ENCODE measurements at regions not wholly inside any gene's neighbourhood (a gene's known extent, or its start where the extent isn't known, plus 50 kb on each side); places are given as distances from the start of the nearest gene placed in this dataset.

DNA sequence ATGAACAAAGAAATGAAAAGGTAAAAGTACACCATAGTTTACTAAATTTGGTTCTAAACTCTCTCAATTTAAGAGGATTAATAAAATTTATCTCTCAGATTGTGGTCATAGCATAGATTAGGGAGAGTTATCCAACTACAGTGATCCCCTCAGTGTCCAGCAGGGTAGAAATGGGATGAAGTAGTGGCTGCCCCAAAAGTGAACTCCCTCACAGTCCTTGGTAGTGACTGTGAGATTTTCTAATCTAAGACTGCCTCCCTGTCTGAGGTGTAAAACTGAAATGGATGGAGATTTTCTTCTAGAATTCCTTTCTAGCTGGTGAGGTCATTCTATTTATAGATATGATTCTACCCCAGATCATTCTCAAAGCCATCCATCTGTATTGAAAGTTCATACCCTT, 455.5 kb downstream of the ACTL7B start:
- POLR2A ChIA-PET, result no interaction called here
- H3K9me3 Mint-ChIP-seq, result peaks cover 0 to 9% (median 4%) of the 10 kb centered on the region in 3 donors

GRCh38 chr9:108399851-108400250, 455.9 kb downstream of the ACTL7B start:
- Mint-ChIP-seq H3K4me3 (no peak overlapping the region), H3K9me3 (peaks cover 0 to 9% (median 4%) of the 10 kb centered on the region in 3 donors), H3K27me3 (no peaks in the 10 kb centered on the region), H3K27ac (no peak overlapping the region), H3K36me3 (no peaks in the 10 kb centered on the region), H3K4me1 (no peaks in the 10 kb centered on the region)
- H3K4me3 ChIP-seq (ENCODE audit: control insufficient read depth in 1 of 2, extremely low read depth in 1 of 2, low read length in 1 of 2), result no peak overlapping the region
- H3K36me3 ChIP-seq (ENCODE audit: control insufficient read depth in 2 of 2, extremely low read depth in 1 of 2, insufficient read depth in 1 of 2, low read length in 1 of 2), result no peaks in the 10 kb centered on the region
- DNase-seq, result no peak
- no peak for ATAC-seq (replicated peaks in 1 of 4)
- no peaks in the 10 kb centered on the region for H3K27me3 ChIP-seq (replicated peaks in 1 of 2; ENCODE audit: control insufficient read depth in 2 of 2, extremely low read depth in 1 of 2, insufficient read depth in 2 of 2, low read length in 1 of 2)
- whole genome bisulfite sequencing (ENCODE audit: insufficient coverage), result no CpG with 5 or more reads among the region's 2 CpGs
- ChIA-PET CTCF (no interaction called here), POLR2A (no interaction called here)
- no peak overlapping the region for H3K27ac ChIP-seq (ENCODE audit: low read length)
- no peaks in the 10 kb centered on the region for H3K4me1 ChIP-seq (ENCODE audit: control insufficient read depth in 1 of 2, extremely low read depth in 1 of 2, insufficient read depth in 2 of 2, low read length in 2 of 2)
- no peaks in the 10 kb centered on the region for H3K9me3 ChIP-seq

More for the DNA sequence above, 455.5 kb downstream of the ACTL7B start:
- Histone ChIP-seq H3K27ac (ENCODE audit: low read length) (no peak overlapping the region), H3K4me3 (ENCODE audit: control insufficient read depth in 1 of 2, extremely low read depth in 1 of 2, low read length in 1 of 2) (no peak overlapping the region), H3K27me3 (replicated peaks in 1 of 2; ENCODE audit: control insufficient read depth in 2 of 2, extremely low read depth in 1 of 2, insufficient read depth in 2 of 2, low read length in 1 of 2) (no peaks in the 10 kb centered on the region), H3K36me3 (ENCODE audit: control insufficient read depth in 2 of 2, extremely low read depth in 1 of 2, insufficient read depth in 1 of 2, low read length in 1 of 2) (no peaks in the 10 kb centered on the region), H3K9me3 (no peaks in the 10 kb centered on the region), H3K4me1 (ENCODE audit: control insufficient read depth in 1 of 2, extremely low read depth in 1 of 2, insufficient read depth in 2 of 2, low read length in 2 of 2) (no peaks in the 10 kb centered on the region)
- ATAC-seq (replicated peaks in 1 of 4) (no peak), DNase-seq (no peak)
- no peak overlapping the region for H3K4me3 Mint-ChIP-seq
- H3K4me1 Mint-ChIP-seq, result no peaks in the 10 kb centered on the region
- H3K36me3 Mint-ChIP-seq, result no peaks in the 10 kb centered on the region
- H3K27me3 Mint-ChIP-seq, result no peaks in the 10 kb centered on the region
- CTCF ChIA-PET, result no interaction called here
- no peak overlapping the region for H3K27ac Mint-ChIP-seq

DNA sequence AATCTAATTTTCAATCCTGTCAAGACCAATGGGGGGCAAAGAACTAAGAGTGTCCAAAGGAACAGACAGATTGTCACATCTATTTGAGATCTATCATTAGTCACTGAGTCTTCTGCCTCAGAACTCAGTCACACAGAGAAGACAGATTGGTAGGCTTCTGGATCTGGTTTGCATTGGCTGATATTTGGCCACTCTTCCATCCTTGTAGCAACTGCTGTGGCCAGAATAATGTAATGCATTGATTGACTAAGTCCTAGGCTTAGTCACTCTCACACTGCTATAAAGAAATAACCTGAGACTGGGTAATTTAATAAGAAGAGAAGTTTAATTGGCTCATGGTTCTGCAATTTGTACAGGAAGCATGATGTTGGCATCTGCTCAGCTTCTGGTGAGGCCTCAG, 458.5 kb downstream of the ACTL7B start:
- CTCF ChIA-PET, result no interaction called here
- H3K4me3 ChIP-seq (ENCODE audit: control insufficient read depth in 1 of 2, extremely low read depth in 1 of 2, low read length in 1 of 2), result no peak overlapping the region
- no peaks in the 10 kb centered on the region for H3K9me3 ChIP-seq
- POLR2A ChIA-PET, result no interaction called here
- H3K27ac Mint-ChIP-seq, result no peak overlapping the region
- H3K36me3 ChIP-seq (ENCODE audit: control insufficient read depth in 2 of 2, extremely low read depth in 1 of 2, insufficient read depth in 1 of 2, low read length in 1 of 2), result no peaks in the 10 kb centered on the region
- no peaks in the 10 kb centered on the region for H3K36me3 Mint-ChIP-seq
- H3K9me3 Mint-ChIP-seq, result peaks cover 0 to 9% (median 4%) of the 10 kb centered on the region in 3 donors
- H3K4me1 Mint-ChIP-seq, result no peaks in the 10 kb centered on the region
- no peaks in the 10 kb centered on the region for H3K4me1 ChIP-seq (ENCODE audit: control insufficient read depth in 1 of 2, extremely low read depth in 1 of 2, insufficient read depth in 2 of 2, low read length in 2 of 2)
- no peak for DNase-seq
- no peak for ATAC-seq (replicated peaks in 1 of 4)
- H3K27ac ChIP-seq (ENCODE audit: low read length), result no peak overlapping the region
- H3K27me3 ChIP-seq (replicated peaks in 1 of 2; ENCODE audit: control insufficient read depth in 2 of 2, extremely low read depth in 1 of 2, insufficient read depth in 2 of 2, low read length in 1 of 2), result no peaks in the 10 kb centered on the region
- no peak overlapping the region for H3K4me3 Mint-ChIP-seq
- H3K27me3 Mint-ChIP-seq, result no peaks in the 10 kb centered on the region

DNA sequence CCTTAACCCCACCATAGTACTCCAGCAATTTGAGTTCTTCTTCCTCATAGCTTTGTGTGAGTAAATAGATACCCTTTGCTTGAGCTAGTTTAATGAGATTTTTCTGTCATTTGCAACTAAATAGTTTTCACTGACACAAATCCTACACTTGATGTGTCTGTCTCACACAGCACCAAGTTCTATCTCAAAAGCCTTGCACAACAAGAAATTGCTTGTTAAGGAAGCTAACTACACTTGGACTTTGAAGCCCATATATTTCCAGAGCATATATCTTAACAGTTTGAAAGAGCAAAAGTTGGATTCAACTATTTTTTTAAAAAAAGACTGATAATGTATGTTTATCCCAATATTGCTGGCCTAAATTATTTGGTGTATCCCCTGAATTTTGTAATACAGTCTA, 459.2 kb downstream of the ACTL7B start:
- ATAC-seq (replicated peaks in 1 of 4) (no peak), DNase-seq (no peak)
- POLR2A ChIA-PET, result no interaction called here
- Histone ChIP-seq H3K4me3 (ENCODE audit: control insufficient read depth in 1 of 2, extremely low read depth in 1 of 2, low read length in 1 of 2) (no peak overlapping the region), H3K9me3 (no peaks in the 10 kb centered on the region), H3K27ac (ENCODE audit: low read length) (no peak overlapping the region), H3K36me3 (ENCODE audit: control insufficient read depth in 2 of 2, extremely low read depth in 1 of 2, insufficient read depth in 1 of 2, low read length in 1 of 2) (no peaks in the 10 kb centered on the region), H3K4me1 (ENCODE audit: control insufficient read depth in 1 of 2, extremely low read depth in 1 of 2, insufficient read depth in 2 of 2, low read length in 2 of 2) (no peaks in the 10 kb centered on the region), H3K27me3 (replicated peaks in 1 of 2; ENCODE audit: control insufficient read depth in 2 of 2, extremely low read depth in 1 of 2, insufficient read depth in 2 of 2, low read length in 1 of 2) (no peaks in the 10 kb centered on the region)
- no peak overlapping the region for H3K27ac Mint-ChIP-seq
- H3K9me3 Mint-ChIP-seq, result peaks cover 0 to 9% (median 4%) of the 10 kb centered on the region in 3 donors
- no peaks in the 10 kb centered on the region for H3K36me3 Mint-ChIP-seq
- CTCF ChIA-PET, result interaction anchor here in 1 of 2 donors (0.6 kb wide), 1 partner anchor 211 kb away, joined by 4 read pairs; no protein-coding TSS in a partner anchor
- no peaks in the 10 kb centered on the region for H3K4me1 Mint-ChIP-seq
- no peak overlapping the region for H3K4me3 Mint-ChIP-seq
- no peaks in the 10 kb centered on the region for H3K27me3 Mint-ChIP-seq

- no peak overlapping the region for H3K27ac ChIP-seq (ENCODE audit: low read length)
- WGBS (ENCODE audit: insufficient coverage), result 80% methylated on average over 1 of the region's 4 CpGs
- CTCF ChIA-PET, result interaction anchor here in 1 of 2 donors (0.6 kb wide), 1 partner anchor 210 kb away, joined by 4 read pairs; no protein-coding TSS in a partner anchor
- DNase-seq, result no peak
- H3K4me1 ChIP-seq (ENCODE audit: control insufficient read depth in 1 of 2, extremely low read depth in 1 of 2, insufficient read depth in 2 of 2, low read length in 2 of 2), result no peaks in the 10 kb centered on the region
- no peaks in the 10 kb centered on the region for H3K4me1 Mint-ChIP-seq
- no peak overlapping the region for H3K4me3 Mint-ChIP-seq
- no peaks in the 10 kb centered on the region for H3K27me3 ChIP-seq (replicated peaks in 1 of 2; ENCODE audit: control insufficient read depth in 2 of 2, extremely low read depth in 1 of 2, insufficient read depth in 2 of 2, low read length in 1 of 2)
- H3K36me3 Mint-ChIP-seq, result no peaks in the 10 kb centered on the region
- H3K9me3 Mint-ChIP-seq, result peaks cover 0 to 11% (median 4%) of the 10 kb centered on the region in 3 donors
- H3K36me3 ChIP-seq (ENCODE audit: control insufficient read depth in 2 of 2, extremely low read depth in 1 of 2, insufficient read depth in 1 of 2, low read length in 1 of 2), result no peaks in the 10 kb centered on the region
- ATAC-seq (replicated peaks in 1 of 4), result no peak
- H3K27ac Mint-ChIP-seq, result no peak overlapping the region
- no peaks in the 10 kb centered on the region for H3K9me3 ChIP-seq
- H3K27me3 Mint-ChIP-seq, result no peaks in the 10 kb centered on the region
- POLR2A ChIA-PET, result no interaction called here
- no peak overlapping the region for H3K4me3 ChIP-seq (ENCODE audit: control insufficient read depth in 1 of 2, extremely low read depth in 1 of 2, low read length in 1 of 2)
Measured at GRCh38 chr9:108396193-108396592, 459.6 kb downstream of the ACTL7B start.

- no CpG with 5 or more reads among the region's 4 CpGs for WGBS (ENCODE audit: insufficient coverage)
- H3K9me3 Mint-ChIP-seq, result peaks cover 0 to 12% (median 4%) of the 10 kb centered on the region in 3 donors
- DNase-seq (no peak), ATAC-seq (replicated peaks in 1 of 4) (no peak)
- Histone ChIP-seq H3K4me3 (ENCODE audit: control insufficient read depth in 1 of 2, extremely low read depth in 1 of 2, low read length in 1 of 2) (no peak overlapping the region), H3K36me3 (ENCODE audit: control insufficient read depth in 2 of 2, extremely low read depth in 1 of 2, insufficient read depth in 1 of 2, low read length in 1 of 2) (no peaks in the 10 kb centered on the region), H3K9me3 (no peaks in the 10 kb centered on the region), H3K27me3 (replicated peaks in 1 of 2; ENCODE audit: control insufficient read depth in 2 of 2, extremely low read depth in 1 of 2, insufficient read depth in 2 of 2, low read length in 1 of 2) (no peaks in the 10 kb centered on the region), H3K27ac (ENCODE audit: low read length) (no peak overlapping the region), H3K4me1 (ENCODE audit: control insufficient read depth in 1 of 2, extremely low read depth in 1 of 2, insufficient read depth in 2 of 2, low read length in 2 of 2) (no peaks in the 10 kb centered on the region)
- H3K4me1 Mint-ChIP-seq, result no peaks in the 10 kb centered on the region
- H3K27me3 Mint-ChIP-seq, result no peaks in the 10 kb centered on the region
- H3K27ac Mint-ChIP-seq, result no peak overlapping the region
- no peaks in the 10 kb centered on the region for H3K36me3 Mint-ChIP-seq
- ChIA-PET CTCF (interaction anchor here in 1 of 2 donors (0.8 kb wide), 1 partner anchor 13 kb away, joined by 3 read pairs; no protein-coding TSS in a partner anchor), POLR2A (no interaction called here)
- H3K4me3 Mint-ChIP-seq, result no peak overlapping the region
Measured at GRCh38 chr9:108395421-108395820, 460.4 kb downstream of the ACTL7B start.

DNA sequence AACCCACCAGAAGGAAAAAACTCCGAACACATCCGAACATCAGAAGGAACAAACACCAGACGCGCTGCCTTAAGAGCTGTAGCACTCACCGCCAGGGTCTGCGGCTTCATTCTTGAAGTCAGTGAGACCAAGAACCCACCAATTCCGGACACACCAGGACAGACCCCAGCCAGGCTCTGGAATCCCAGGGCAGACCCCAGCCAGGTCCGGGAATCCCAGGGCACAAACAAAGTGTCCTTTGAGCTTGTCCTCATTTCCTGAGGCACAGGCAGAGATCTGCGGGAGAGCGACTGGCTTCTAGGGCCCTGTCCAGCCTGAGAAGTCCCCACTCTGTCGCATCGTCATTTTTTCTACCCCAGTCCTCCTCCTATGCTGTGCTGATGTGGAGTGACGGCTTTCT, 461.1 kb downstream of the ACTL7B start:
- Histone ChIP-seq H3K4me3 (ENCODE audit: control insufficient read depth in 1 of 2, extremely low read depth in 1 of 2, low read length in 1 of 2) (no peak overlapping the region), H3K36me3 (ENCODE audit: control insufficient read depth in 2 of 2, extremely low read depth in 1 of 2, insufficient read depth in 1 of 2, low read length in 1 of 2) (no peaks in the 10 kb centered on the region), H3K27ac (ENCODE audit: low read length) (no peak overlapping the region), H3K9me3 (no peaks in the 10 kb centered on the region), H3K4me1 (ENCODE audit: control insufficient read depth in 1 of 2, extremely low read depth in 1 of 2, insufficient read depth in 2 of 2, low read length in 2 of 2) (no peaks in the 10 kb centered on the region), H3K27me3 (replicated peaks in 1 of 2; ENCODE audit: control insufficient read depth in 2 of 2, extremely low read depth in 1 of 2, insufficient read depth in 2 of 2, low read length in 1 of 2) (no peaks in the 10 kb centered on the region)
- CTCF ChIA-PET, result interaction anchor here in 1 of 2 donors (0.8 kb wide), 1 partner anchor 14 kb away, joined by 3 read pairs; no protein-coding TSS in a partner anchor
- Mint-ChIP-seq H3K27ac (no peak overlapping the region), H3K9me3 (peaks cover 0 to 12% (median 4%) of the 10 kb centered on the region in 3 donors), H3K27me3 (no peaks in the 10 kb centered on the region), H3K36me3 (no peaks in the 10 kb centered on the region), H3K4me3 (no peak overlapping the region), H3K4me1 (no peaks in the 10 kb centered on the region)
- no peak for ATAC-seq (replicated peaks in 1 of 4)
- WGBS (ENCODE audit: insufficient coverage), result 91% methylated on average over 10 of the region's 13 CpGs
- no peak for DNase-seq
- POLR2A ChIA-PET, result no interaction called here
